ENCODE measurements at regions not wholly inside any gene's neighbourhood (a gene's known extent, or its start where the extent isn't known, plus 50 kb on each side); places are given as distances from the start of the nearest gene placed in this dataset.

DNA sequence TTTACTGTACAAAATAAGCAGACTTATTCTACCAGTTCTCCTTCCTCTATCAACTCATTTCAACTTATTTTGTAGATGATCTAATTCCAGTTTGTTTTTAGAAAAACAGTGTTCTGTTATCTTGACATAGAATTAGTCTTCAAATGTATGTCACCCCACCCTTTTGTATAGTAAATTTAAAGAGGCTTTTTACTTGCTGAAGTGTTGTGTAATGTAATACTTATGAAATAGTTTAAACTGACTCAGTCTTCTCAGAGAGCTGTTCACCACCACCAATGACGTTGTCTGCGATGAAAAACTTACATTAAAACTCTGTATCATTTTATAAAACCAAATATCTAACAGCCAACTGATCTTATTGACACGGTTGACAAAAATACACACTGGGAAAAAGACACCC lies 82.9 kb downstream of the RAP2B start:
- POLR2A ChIA-PET: no interaction called here
- TF ChIP-seq, protein P1, sequence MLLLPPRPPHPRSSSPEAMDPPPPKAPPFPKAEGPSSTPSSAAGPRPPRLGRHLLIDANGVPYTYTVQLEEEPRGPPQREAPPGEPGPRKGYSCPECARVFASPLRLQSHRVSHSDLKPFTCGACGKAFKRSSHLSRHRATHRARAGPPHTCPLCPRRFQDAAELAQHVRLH (tag by site-specific recombination; IDR thresholded peaks at IDR 0.05): no peak
- TF ChIP-seq SP3 (tag by site-specific recombination; IDR thresholded peaks at IDR 0.05) (no peak), OVOL3 (tag by site-specific recombination; IDR thresholded peaks at IDR 0.05) (no peak), ZNF544 (tag by site-specific recombination; IDR thresholded peaks at IDR 0.05) (no peak)
- CTCF ChIA-PET: no interaction called here
- no peak overlapping the region for H3K27ac ChIP-seq (ENCODE audit: extremely low read depth, low read depth, low read length)
- H3K4me1 ChIP-seq (ENCODE audit: control insufficient read depth, insufficient read depth, low read length): no peaks in the 10 kb centered on the region
- H3K9me3 ChIP-seq (ENCODE audit: control insufficient read depth, insufficient read depth, low read depth, low read length): no peaks in the 10 kb centered on the region
- H3K4me3 ChIP-seq (ENCODE audit: low read depth, low read length): no peak overlapping the region
- H3K36me3 ChIP-seq (ENCODE audit: control insufficient read depth in 2 of 2, insufficient read depth in 1 of 2, low read length in 2 of 2): no peaks in the 10 kb centered on the region

DNA sequence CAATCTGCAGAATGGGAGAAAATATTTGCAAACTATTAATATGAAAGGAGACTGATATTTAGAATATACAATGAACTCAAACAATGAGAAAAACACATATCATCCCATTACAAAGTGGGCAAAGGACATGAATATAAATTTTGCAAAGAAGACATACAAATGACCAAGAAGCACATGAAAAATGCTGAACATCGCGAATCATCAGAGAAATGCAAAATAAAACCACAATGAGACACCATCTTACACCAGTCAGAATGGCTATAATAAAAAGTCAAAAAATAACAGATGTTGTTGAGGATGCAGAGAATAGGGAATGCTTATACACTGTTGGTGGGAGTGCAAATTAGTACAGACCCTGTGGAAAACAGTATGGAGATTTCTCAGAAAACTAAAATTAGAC lies 83.6 kb downstream of the RAP2B start:
- ChIA-PET CTCF (interaction anchor here (0.5 kb wide), 1 partner anchor 196 kb away, joined by 3 read pairs; no protein-coding TSS in a partner anchor), POLR2A (no interaction called here)

DNA sequence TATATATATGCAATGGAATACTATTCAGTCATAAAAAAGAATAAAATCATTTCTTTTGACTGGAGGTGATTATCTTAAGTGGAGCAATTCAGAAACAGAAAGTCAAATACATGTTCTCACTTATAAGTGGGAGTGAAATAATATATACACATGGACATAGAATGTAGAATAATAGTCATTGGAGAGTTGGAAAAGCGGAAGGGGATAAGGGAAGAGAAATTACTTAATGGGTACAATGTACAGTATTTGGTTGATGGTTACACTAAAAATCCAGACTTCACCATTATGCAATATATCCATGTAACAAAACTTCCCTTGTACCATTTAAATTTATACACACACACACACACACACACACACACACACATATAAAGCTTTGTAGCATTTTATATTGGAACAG lies 84.3 kb downstream of the RAP2B start:
- ChIA-PET CTCF (no interaction called here), POLR2A (no interaction called here)
- no peaks in the 10 kb centered on the region for H3K36me3 ChIP-seq (ENCODE audit: control insufficient read depth in 2 of 2, insufficient read depth in 1 of 2, low read length in 2 of 2)
- H3K27ac ChIP-seq (ENCODE audit: extremely low read depth, low read depth, low read length): no peak overlapping the region
- no peaks in the 10 kb centered on the region for H3K4me1 ChIP-seq (ENCODE audit: control insufficient read depth, insufficient read depth, low read length)
- no peak overlapping the region for H3K4me3 ChIP-seq (ENCODE audit: low read depth, low read length)
- no peaks in the 10 kb centered on the region for H3K9me3 ChIP-seq (ENCODE audit: control insufficient read depth, insufficient read depth, low read depth, low read length)
- TF ChIP-seq ZNF23 (tag by site-specific recombination; IDR thresholded peaks at IDR 0.05; ENCODE audit: borderline replicate concordance) (no peak), ZNF324 (tag by site-specific recombination; IDR thresholded peaks at IDR 0.05) (no peak), ZNF501 (tag by site-specific recombination; IDR thresholded peaks at IDR 0.05) (no peak), ZNF366 (tag by site-specific recombination; conservative IDR thresholded peaks at IDR 0.05) (no peak), ZFP69B (tag by site-specific recombination; IDR thresholded peaks at IDR 0.05) (no peak), ZNF610 (tag by site-specific recombination; IDR thresholded peaks at IDR 0.05; ENCODE audit: borderline replicate concordance) (no peak), ZNF24 (tag by site-specific recombination; IDR thresholded peaks at IDR 0.05) (no peak), KLF8 (tag by site-specific recombination; IDR thresholded peaks at IDR 0.05) (no peak), MYNN (tag by site-specific recombination; IDR thresholded peaks at IDR 0.05; ENCODE audit: borderline replicate concordance) (no peak), ZNF37A (tag by site-specific recombination; IDR thresholded peaks at IDR 0.05) (no peak), ZNF561 (tag by site-specific recombination; IDR thresholded peaks at IDR 0.05; ENCODE audit: borderline replicate concordance) (no peak), ZNF792 (tag by site-specific recombination; IDR thresholded peaks at IDR 0.05) (no peak), ZNF16 (tag by site-specific recombination; IDR thresholded peaks at IDR 0.05; ENCODE audit: low read depth) (no peak), ZNF555 (tag by site-specific recombination; conservative IDR thresholded peaks at IDR 0.05) (no peak), ZNF624 (tag by site-specific recombination; IDR thresholded peaks at IDR 0.05) (no peak), ZFP41 (tag by site-specific recombination; IDR thresholded peaks at IDR 0.05; ENCODE audit: borderline replicate concordance) (no peak), ZNF184 (tag by site-specific recombination; IDR thresholded peaks at IDR 0.05) (no peak)
- TF ChIP-seq, protein P2, sequence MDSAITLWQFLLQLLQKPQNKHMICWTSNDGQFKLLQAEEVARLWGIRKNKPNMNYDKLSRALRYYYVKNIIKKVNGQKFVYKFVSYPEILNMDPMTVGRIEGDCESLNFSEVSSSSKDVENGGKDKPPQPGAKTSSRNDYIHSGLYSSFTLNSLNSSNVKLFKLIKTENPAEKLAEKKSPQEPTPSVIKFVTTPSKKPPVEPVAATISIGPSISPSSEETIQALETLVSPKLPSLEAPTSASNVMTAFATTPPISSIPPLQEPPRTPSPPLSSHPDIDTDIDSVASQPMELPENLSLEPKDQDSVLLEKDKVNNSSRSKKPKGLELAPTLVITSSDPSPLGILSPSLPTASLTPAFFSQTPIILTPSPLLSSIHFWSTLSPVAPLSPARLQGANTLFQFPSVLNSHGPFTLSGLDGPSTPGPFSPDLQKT (IDR thresholded peaks at IDR 0.05; ENCODE audit: borderline replicate concordance, low read depth, low read length): no peak

More for the DNA sequence above, 83.6 kb downstream of the RAP2B start:
- Histone ChIP-seq H3K9me3 (ENCODE audit: control insufficient read depth, insufficient read depth, low read depth, low read length) (no peaks in the 10 kb centered on the region), H3K4me3 (ENCODE audit: low read depth, low read length) (no peak overlapping the region), H3K4me1 (ENCODE audit: control insufficient read depth, insufficient read depth, low read length) (no peaks in the 10 kb centered on the region), H3K36me3 (ENCODE audit: control insufficient read depth in 2 of 2, insufficient read depth in 1 of 2, low read length in 2 of 2) (no peaks in the 10 kb centered on the region), H3K27ac (ENCODE audit: extremely low read depth, low read depth, low read length) (no peak overlapping the region)
- TF ChIP-seq ZNF112 (tag by site-specific recombination; IDR thresholded peaks at IDR 0.05): no peak
- TF ChIP-seq, protein P3, sequence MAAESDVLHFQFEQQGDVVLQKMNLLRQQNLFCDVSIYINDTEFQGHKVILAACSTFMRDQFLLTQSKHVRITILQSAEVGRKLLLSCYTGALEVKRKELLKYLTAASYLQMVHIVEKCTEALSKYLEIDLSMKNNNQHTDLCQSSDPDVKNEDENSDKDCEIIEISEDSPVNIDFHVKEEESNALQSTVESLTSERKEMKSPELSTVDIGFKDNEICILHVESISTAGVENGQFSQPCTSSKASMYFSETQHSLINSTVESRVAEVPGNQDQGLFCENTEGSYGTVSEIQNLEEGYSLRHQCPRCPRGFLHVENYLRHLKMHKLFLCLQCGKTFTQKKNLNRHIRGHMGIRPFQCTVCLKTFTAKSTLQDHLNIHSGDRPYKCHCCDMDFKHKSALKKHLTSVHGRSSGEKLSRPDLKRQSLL (tag by site-specific recombination; IDR thresholded peaks at IDR 0.05): no peak
- no peak for TF ChIP-seq ZNF214 (tag by site-specific recombination; IDR thresholded peaks at IDR 0.05; ENCODE audit: borderline replicate concordance)
- no peak for TF ChIP-seq ZNF791 (tag by site-specific recombination; IDR thresholded peaks at IDR 0.05)
- TF ChIP-seq, protein P4, sequence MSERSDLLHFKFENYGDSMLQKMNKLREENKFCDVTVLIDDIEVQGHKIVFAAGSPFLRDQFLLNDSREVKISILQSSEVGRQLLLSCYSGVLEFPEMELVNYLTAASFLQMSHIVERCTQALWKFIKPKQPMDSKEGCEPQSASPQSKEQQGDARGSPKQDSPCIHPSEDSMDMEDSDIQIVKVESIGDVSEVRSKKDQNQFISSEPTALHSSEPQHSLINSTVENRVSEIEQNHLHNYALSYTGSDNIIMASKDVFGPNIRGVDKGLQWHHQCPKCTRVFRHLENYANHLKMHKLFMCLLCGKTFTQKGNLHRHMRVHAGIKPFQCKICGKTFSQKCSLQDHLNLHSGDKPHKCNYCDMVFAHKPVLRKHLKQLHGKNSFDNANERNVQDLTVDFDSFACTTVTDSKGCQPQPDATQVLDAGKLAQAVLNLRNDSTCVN (tag by site-specific recombination; optimal IDR thresholded peaks at IDR 0.05): no peak
- TF ChIP-seq ZNF510 (tag by site-specific recombination; IDR thresholded peaks at IDR 0.05; ENCODE audit: insufficient replicate concordance): no peak
- TF ChIP-seq ZNF660 (tag by site-specific recombination; IDR thresholded peaks at IDR 0.05): no peak
- TF ChIP-seq ZNF157 (tag by site-specific recombination; IDR thresholded peaks at IDR 0.05): no peak

Data from HEK293 (cell line).